CD4-positive, alpha-beta memory T cell (primary cell): ENCODE measurements at regions not wholly inside any gene's neighbourhood (a gene's known extent, or its start where the extent isn't known, plus 50 kb on each side); places are given as distances from the start of the nearest gene placed in this dataset.
"Not testable (repeated sequence)": the region's sequence is repeated elsewhere in the genome, so short reads cannot be mapped to it uniquely, and the experiment has no call there.

Experiments used
- CTCF ChIA-PET: fragments of 350-600 bp; sonication (Branson Sonifier 250); formaldehyde crosslinking; loops from one replicate; lab custom pipeline; 2021; ENCODE audit warnings: inconsistent platforms; ENCODE audit not compliant: partially characterized antibody; lab: Charles Lee
- POLR2A ChIA-PET: fragments of 350-600 bp; sonication (Branson Sonifier 250); formaldehyde crosslinking; loops from one replicate; lab custom pipeline; 2021; ENCODE audit not compliant: partially characterized antibody; lab: Charles Lee
- DNase-seq, 5 donors: peaks; one replicate each; pipeline versions ENCODE4 v3.0.0 to v3.0.0-alpha.2; 2020 to 2022; ENCODE audit warnings: mixed read lengths in 1 of 5
- H3K27ac ChIP-seq: one replicate; pipeline ENCODE4 v1.7.0; 2013; ENCODE audit warnings: low read depth, low read length
- H3K27me3 ChIP-seq: 2 replicates; pipeline ENCODE4 v1.7.0; 2013; ENCODE audit warnings: mild to moderate bottlenecking, low read length, moderate library complexity; ENCODE audit not compliant: insufficient read depth
- H3K36me3 ChIP-seq: 2 replicates; pipeline ENCODE4 v1.7.0; 2013; ENCODE audit warnings: mild to moderate bottlenecking, low read length, moderate library complexity; ENCODE audit not compliant: insufficient read depth
- H3K4me1 ChIP-seq: 2 replicates; pipeline ENCODE4 v1.7.0; 2013; ENCODE audit warnings: mild to moderate bottlenecking, low read length, moderate library complexity; ENCODE audit not compliant: insufficient read depth
- H3K4me3 ChIP-seq, 2 donors: one replicate each; pipeline ENCODE4 v1.7.0; 2013; ENCODE audit warnings: low read length in 2 of 2, mild to moderate bottlenecking in 1 of 2
- H3K9me3 ChIP-seq, 2 donors: one replicate each; pipeline ENCODE4 v1.7.0; 2013; ENCODE audit warnings: low read length in 2 of 2, control low read depth in 1 of 2; ENCODE audit not compliant: control insufficient read depth in 1 of 2
- H3K27ac Mint-ChIP-seq, 7 donors: one replicate each; pipeline ENCODE4 v1.8.0; 2020 to 2021; ENCODE audit warnings: mixed read lengths in 7 of 7, mild to moderate bottlenecking in 6 of 7, inconsistent platforms in 3 of 7, moderate library complexity in 3 of 7
- H3K27me3 Mint-ChIP-seq, 2 donors: one replicate each; pipeline ENCODE4 v1.8.0; 2020 to 2021; ENCODE audit warnings: mixed read lengths in 2 of 2
- H3K36me3 Mint-ChIP-seq, 2 donors: one replicate each; pipeline ENCODE4 v1.8.0; 2020 to 2021; ENCODE audit warnings: mixed read lengths in 2 of 2, inconsistent platforms in 1 of 2, mild to moderate bottlenecking in 1 of 2
- H3K4me1 Mint-ChIP-seq, 4 donors: one replicate each; pipeline ENCODE4 v1.8.0; 2020 to 2021; ENCODE audit warnings: mixed read lengths in 4 of 4, mild to moderate bottlenecking in 1 of 4
- H3K4me3 Mint-ChIP-seq, 8 donors: one replicate each; pipeline ENCODE4 v1.8.0; 2020 to 2021; ENCODE audit warnings: mixed read lengths in 8 of 8, mild to moderate bottlenecking in 7 of 8, moderate library complexity in 6 of 8, inconsistent platforms in 3 of 8
- H3K9me3 Mint-ChIP-seq, 8 donors: one replicate each; pipeline ENCODE4 v1.8.0; 2020 to 2021; ENCODE audit warnings: mixed read lengths in 8 of 8, mild to moderate bottlenecking in 5 of 8, inconsistent platforms in 3 of 8, moderate library complexity in 1 of 8
- intact Hi-C: fragments of 100-400 bp; cut with micrococcal nuclease; formaldehyde crosslinking; loops from one replicate; pipeline ENCODE4 v1.15.1; 2023

- DNase-seq = no peak
- Histone ChIP-seq H3K4me1 (no peaks in the 10 kb centered on the region), H3K27ac (no peak overlapping the region), H3K27me3 (no peaks in the 10 kb centered on the region), H3K36me3 (no peaks in the 10 kb centered on the region), H3K9me3 (no peaks in the 10 kb centered on the region), H3K4me3 (no peak overlapping the region)
- Mint-ChIP-seq H3K36me3 (no peaks in the 10 kb centered on the region), H3K4me1 (no peaks in the 10 kb centered on the region), H3K9me3 (peaks cover 0 to 3% (median 0%) of the 10 kb centered on the region in 8 donors), H3K4me3 (no peak overlapping the region), H3K27ac (no peak overlapping the region), H3K27me3 (no peaks in the 10 kb centered on the region)
- intact Hi-C loops = loop anchor here (10.0 kb wide), 2 partner anchors 49 to 129 kb away; partner anchors contain the start of gene ZNF92
- POLR2A ChIA-PET = no interaction called here
- CTCF ChIA-PET = no interaction called here
These were observed 129.9 kb downstream of the ZNF92 start for GRCh38 chr7:65503434-65504152.

- H3K27ac Mint-ChIP-seq, H3K4me3 ChIP-seq, H3K4me1 ChIP-seq, H3K9me3 ChIP-seq, H3K36me3 Mint-ChIP-seq, H3K27me3 Mint-ChIP-seq, H3K27ac ChIP-seq, DNase-seq, CTCF ChIA-PET, H3K36me3 ChIP-seq, POLR2A ChIA-PET, H3K9me3 Mint-ChIP-seq, H3K27me3 ChIP-seq, H3K4me3 Mint-ChIP-seq, H3K4me1 Mint-ChIP-seq: not testable (repeated sequence)
- intact Hi-C loops = loop anchor here (10.0 kb wide), 2 partner anchors 50 to 130 kb away; partner anchors contain the start of gene ZNF92
These were observed 131.1 kb downstream of the ZNF92 start for GRCh38 chr7:65504504-65505319.

DNA sequence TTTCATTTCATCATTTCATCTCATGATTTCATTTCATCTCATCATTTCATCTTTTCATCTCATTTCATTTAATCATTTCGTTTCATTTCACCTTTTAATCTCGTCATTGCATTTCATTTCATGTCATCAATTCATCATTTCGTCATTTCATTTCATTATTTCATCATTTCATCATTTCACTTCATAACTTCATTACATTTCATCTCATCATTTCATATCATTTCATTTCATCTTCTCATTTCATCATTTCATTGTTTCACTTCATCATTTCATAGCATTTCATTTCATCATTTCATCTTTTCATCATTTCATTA is 131.6 kb downstream of the ZNF92 start:
- H3K27me3 ChIP-seq, H3K4me3 Mint-ChIP-seq, H3K4me1 ChIP-seq, H3K9me3 Mint-ChIP-seq, H3K27ac ChIP-seq, H3K9me3 ChIP-seq, H3K36me3 ChIP-seq, H3K27ac Mint-ChIP-seq, H3K36me3 Mint-ChIP-seq, H3K4me1 Mint-ChIP-seq, H3K4me3 ChIP-seq, H3K27me3 Mint-ChIP-seq, CTCF ChIA-PET, POLR2A ChIA-PET, DNase-seq: not testable (repeated sequence)
- intact Hi-C loops = loop anchor here (10.0 kb wide), 2 partner anchors 50 to 130 kb away; partner anchors contain the start of gene ZNF92

- CTCF ChIA-PET, H3K9me3 ChIP-seq, H3K4me1 ChIP-seq, H3K36me3 ChIP-seq, H3K27ac Mint-ChIP-seq, H3K4me1 Mint-ChIP-seq, H3K36me3 Mint-ChIP-seq, H3K27me3 ChIP-seq, H3K27ac ChIP-seq: not testable (repeated sequence)
- DNase-seq = peak in 2 of 5 donors; percentile 4 to 7
- POLR2A ChIA-PET = interaction anchor here (1.9 kb wide), 1 partner anchor 135 kb away, joined by 9 read pairs; the partner anchor contains the start of gene ZNF92
- H3K27me3 Mint-ChIP-seq = peaks cover 14% of the 10 kb centered on the region in 2 donors
- peak overlapping the region in 5 of 8 donors; percentile 53 to 84 (median 78) for H3K4me3 Mint-ChIP-seq
- H3K9me3 Mint-ChIP-seq = peaks cover 0 to 12% (median 2%) of the 10 kb centered on the region in 8 donors
- intact Hi-C loops = loop anchor here (10.0 kb wide), 2 partner anchors 54 to 134 kb away; partner anchors contain the start of gene ZNF92
- peak overlapping the region in 1 of 2 donors; percentile 28 for H3K4me3 ChIP-seq
These were observed 135.1 kb downstream of the ZNF92 start for GRCh38 chr7:65508581-65509367.

DNA sequence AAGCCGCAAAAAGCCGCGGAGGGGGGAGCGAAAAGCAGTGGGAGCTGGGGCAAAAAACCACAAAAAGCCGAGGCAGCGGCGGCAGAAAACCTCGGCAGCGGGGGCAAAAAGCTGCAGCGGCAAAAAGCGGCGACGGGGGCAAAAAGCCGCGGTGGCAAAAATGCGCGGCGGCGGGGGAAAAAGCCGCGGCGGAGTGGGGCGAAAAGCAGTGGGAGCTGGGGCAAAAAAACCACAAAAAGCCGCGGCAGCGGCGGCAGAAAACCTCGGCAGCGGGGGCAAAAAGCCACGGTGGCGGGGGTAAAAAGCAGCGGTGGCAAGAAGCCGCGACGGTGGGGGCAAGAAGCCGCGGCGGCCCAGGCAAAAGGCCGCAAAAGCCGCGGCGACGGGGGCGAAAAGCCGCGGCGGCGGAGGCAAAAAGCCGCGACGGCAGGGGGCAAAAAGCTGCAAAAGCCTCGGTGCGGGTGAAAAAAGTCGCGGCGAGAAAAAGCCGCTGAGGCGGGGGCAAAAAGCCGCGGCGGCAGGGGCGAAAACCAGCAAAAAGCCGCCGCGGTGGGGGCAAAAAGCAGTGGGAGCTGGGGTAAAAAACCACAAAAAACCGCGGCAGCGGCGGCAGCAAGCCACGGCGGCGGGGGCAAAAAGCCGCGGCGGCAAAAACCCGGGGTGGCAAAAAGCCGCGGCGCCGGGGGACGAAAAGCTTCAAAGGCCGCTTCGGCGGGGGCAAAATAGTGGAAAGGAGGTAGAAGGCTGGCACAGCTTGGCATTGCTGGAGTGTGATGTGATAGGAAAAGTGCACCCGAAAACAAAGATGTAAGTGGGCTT is 135.9 kb downstream of the ZNF92 start:
- ChIA-PET POLR2A (interaction anchor here (0.7 to 1.9 kb wide), 3 partner anchors 35 to 257 kb away, joined by 3 to 9 read pairs (median 3); partner anchors contain the start of gene ZNF92), CTCF (no interaction called here)
- no peaks in the 10 kb centered on the region for H3K36me3 ChIP-seq
- peaks cover 6% of the 10 kb centered on the region for H3K27me3 ChIP-seq
- Mint-ChIP-seq H3K4me1 (peaks cover 4 to 7% (median 6%) of the 10 kb centered on the region in 4 donors), H3K27ac (peak overlapping the region in 4 of 7 donors; percentile 30 to 54 (median 50)), H3K27me3 (peaks cover 15 to 16% of the 10 kb centered on the region in 2 donors), H3K4me3 (peak overlapping the region; percentile 53 to 84 (median 81)), H3K9me3 (peaks cover 0 to 13% (median 2%) of the 10 kb centered on the region in 8 donors), H3K36me3 (peaks cover 0 to 2% of the 10 kb centered on the region in 2 donors)
- intact Hi-C loops = loop anchor here (10.0 kb wide), 2 partner anchors 55 to 135 kb away; partner anchors contain the start of gene ZNF92
- peaks cover 5% of the 10 kb centered on the region for H3K4me1 ChIP-seq
- DNase-seq = peak in 4 of 5 donors; percentile 5 to 35 (median 17)
- no peaks in the 10 kb centered on the region for H3K9me3 ChIP-seq
- H3K4me3 ChIP-seq = peak overlapping the region in 1 of 2 donors; percentile 28
- H3K27ac ChIP-seq = no peak overlapping the region

- H3K36me3 ChIP-seq, H3K4me1 ChIP-seq, CTCF ChIA-PET, H3K27ac ChIP-seq, H3K27me3 ChIP-seq, H3K4me1 Mint-ChIP-seq, intact Hi-C loops, H3K36me3 Mint-ChIP-seq, H3K4me3 ChIP-seq, H3K9me3 ChIP-seq: not testable (repeated sequence)
- Mint-ChIP-seq H3K27me3 (peaks cover 16 to 17% of the 10 kb centered on the region in 2 donors), H3K9me3 (peaks cover 0 to 15% (median 2%) of the 10 kb centered on the region in 8 donors), H3K27ac (peak overlapping the region in 4 of 7 donors; percentile 30 to 54 (median 50)), H3K4me3 (peak overlapping the region; percentile 53 to 84 (median 81))
- POLR2A ChIA-PET = interaction anchor here (0.7 to 1.9 kb wide), 3 partner anchors 35 to 257 kb away, joined by 3 to 9 read pairs (median 3); partner anchors contain the start of gene ZNF92
- DNase-seq = peak in 1 of 5 donors; percentile 13
These were observed 136.5 kb downstream of the ZNF92 start for GRCh38 chr7:65510187-65510538.
